Osteocyte (in vitro differentiated cells): ENCODE measurements at regions not wholly inside any gene's neighbourhood (a gene's known extent, or its start where the extent isn't known, plus 50 kb on each side); places are given as distances from the start of the nearest gene placed in this dataset.

ENCODE experiments used
- DNase-seq: peaks from one replicate; pipeline ENCODE4 v3.0.0; 2021; ENCODE audit warnings: mixed read lengths; ENCODE audit not compliant: unreplicated experiment; ENCODE audit errors: extremely low spot score
- H3K27ac Mint-ChIP-seq: one replicate; pipeline ENCODE4 v1.8.0; 2021; ENCODE audit warnings: mild to moderate bottlenecking, mixed read lengths; ENCODE audit not compliant: unreplicated experiment
- H3K27me3 Mint-ChIP-seq: one replicate; pipeline ENCODE4 v1.8.0; 2021; ENCODE audit warnings: mixed read lengths; ENCODE audit not compliant: unreplicated experiment
- H3K36me3 Mint-ChIP-seq: one replicate; pipeline ENCODE4 v1.8.0; 2021; ENCODE audit warnings: mixed read lengths; ENCODE audit not compliant: unreplicated experiment
- H3K4me1 Mint-ChIP-seq: one replicate; pipeline ENCODE4 v1.8.0; 2021; ENCODE audit warnings: mixed read lengths; ENCODE audit not compliant: unreplicated experiment
- H3K4me3 Mint-ChIP-seq: one replicate; pipeline ENCODE4 v1.8.0; 2021; ENCODE audit warnings: mild to moderate bottlenecking, moderate library complexity, mixed read lengths; ENCODE audit not compliant: unreplicated experiment
- H3K9me3 Mint-ChIP-seq: one replicate; pipeline ENCODE4 v1.8.0; 2021; ENCODE audit warnings: mixed read lengths; ENCODE audit not compliant: unreplicated experiment
- CTCF ChIP-seq: fragments of 200-600 bp; sonication (generic); IDR thresholded peaks from 2 replicates; pipeline ENCODE4 v1.5.0; 2021; ENCODE audit warnings: antibody characterized with exemption, mild to moderate bottlenecking, moderate library complexity

DNA sequence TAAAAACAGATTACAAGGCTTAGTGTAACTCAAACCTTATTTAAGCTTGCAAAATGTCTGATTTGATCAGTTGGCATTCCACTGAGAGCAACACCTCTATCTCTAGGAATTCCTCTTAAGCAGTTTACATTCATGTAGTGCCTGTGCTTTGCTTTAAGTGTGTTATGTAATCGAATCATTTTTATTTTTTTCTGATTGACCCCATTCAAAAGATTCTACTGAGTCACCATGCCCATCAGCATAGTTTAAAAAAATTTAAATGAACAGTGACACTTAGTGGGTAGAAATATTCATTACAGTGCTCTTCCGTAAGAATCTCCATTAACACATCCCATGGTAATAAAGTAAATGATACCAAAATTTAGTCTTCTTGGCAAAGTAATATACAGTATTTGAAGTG, 67.8 kb upstream of the SLC4A10 start:
- no peaks in the 10 kb centered on the region for H3K4me1 Mint-ChIP-seq
- peaks cover 5% of the 10 kb centered on the region for H3K9me3 Mint-ChIP-seq
- H3K36me3 Mint-ChIP-seq: no peaks in the 10 kb centered on the region
- H3K27ac Mint-ChIP-seq: no peak overlapping the region
- no peak for DNase-seq
- H3K4me3 Mint-ChIP-seq: no peak overlapping the region
- TF ChIP-seq CTCF: no peak
- H3K27me3 Mint-ChIP-seq: peaks cover 17% of the 10 kb centered on the region

GRCh38 chr2:161557538-161557937, 66.7 kb upstream of the SLC4A10 start:
- peaks cover 10% of the 10 kb centered on the region for H3K9me3 Mint-ChIP-seq
- H3K27ac Mint-ChIP-seq: no peak overlapping the region
- no peak for DNase-seq
- H3K4me1 Mint-ChIP-seq: no peaks in the 10 kb centered on the region
- no peak for TF ChIP-seq CTCF
- no peaks in the 10 kb centered on the region for H3K36me3 Mint-ChIP-seq
- no peak overlapping the region for H3K4me3 Mint-ChIP-seq
- H3K27me3 Mint-ChIP-seq: peaks cover 15% of the 10 kb centered on the region

DNA sequence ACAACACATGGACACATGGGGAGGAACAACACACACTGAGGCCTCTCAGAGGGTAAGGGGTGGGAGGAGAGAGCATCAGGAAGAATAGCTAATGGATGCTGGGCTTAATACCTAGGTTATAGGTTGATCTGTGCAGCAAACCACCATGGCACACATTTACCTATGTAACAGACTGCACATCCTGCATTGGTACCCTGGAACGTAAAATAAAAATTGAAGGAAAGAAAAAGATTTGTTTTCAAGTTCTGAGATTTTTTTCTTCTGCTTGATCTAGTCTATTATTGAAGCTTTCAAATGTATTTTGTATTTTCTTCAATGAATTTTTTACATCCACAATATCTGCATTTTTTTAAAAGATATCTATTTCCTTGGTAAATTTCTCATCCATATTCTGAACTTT, 59.3 kb upstream of the SLC4A10 start:
- no peaks in the 10 kb centered on the region for H3K4me1 Mint-ChIP-seq
- no peaks in the 10 kb centered on the region for H3K27me3 Mint-ChIP-seq
- H3K36me3 Mint-ChIP-seq: no peaks in the 10 kb centered on the region
- TF ChIP-seq CTCF: no peak
- peaks cover 23% of the 10 kb centered on the region for H3K9me3 Mint-ChIP-seq
- no peak for DNase-seq
- no peak overlapping the region for H3K27ac Mint-ChIP-seq
- no peak overlapping the region for H3K4me3 Mint-ChIP-seq

DNA sequence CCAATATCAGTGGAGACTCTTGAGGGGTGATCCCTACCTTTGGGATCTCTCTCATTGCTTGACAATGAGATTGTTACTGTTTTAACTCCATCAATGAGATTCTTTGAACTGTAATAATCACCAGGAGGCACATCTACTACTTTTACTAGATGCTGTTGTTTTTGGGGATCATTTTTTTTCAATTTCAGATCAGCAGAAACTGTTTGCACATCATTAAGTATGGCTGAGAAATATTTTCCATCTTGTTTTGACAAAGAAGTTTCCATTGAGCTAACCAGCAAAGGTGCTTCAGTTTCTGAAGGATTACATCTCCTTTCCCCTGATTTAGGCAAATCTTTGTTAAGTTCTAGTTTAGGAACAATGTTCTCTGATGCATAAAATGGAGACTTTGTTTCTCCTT, 54.8 kb upstream of the SLC4A10 start:
- H3K27ac Mint-ChIP-seq: no peak overlapping the region
- TF ChIP-seq CTCF: no peak

DNA sequence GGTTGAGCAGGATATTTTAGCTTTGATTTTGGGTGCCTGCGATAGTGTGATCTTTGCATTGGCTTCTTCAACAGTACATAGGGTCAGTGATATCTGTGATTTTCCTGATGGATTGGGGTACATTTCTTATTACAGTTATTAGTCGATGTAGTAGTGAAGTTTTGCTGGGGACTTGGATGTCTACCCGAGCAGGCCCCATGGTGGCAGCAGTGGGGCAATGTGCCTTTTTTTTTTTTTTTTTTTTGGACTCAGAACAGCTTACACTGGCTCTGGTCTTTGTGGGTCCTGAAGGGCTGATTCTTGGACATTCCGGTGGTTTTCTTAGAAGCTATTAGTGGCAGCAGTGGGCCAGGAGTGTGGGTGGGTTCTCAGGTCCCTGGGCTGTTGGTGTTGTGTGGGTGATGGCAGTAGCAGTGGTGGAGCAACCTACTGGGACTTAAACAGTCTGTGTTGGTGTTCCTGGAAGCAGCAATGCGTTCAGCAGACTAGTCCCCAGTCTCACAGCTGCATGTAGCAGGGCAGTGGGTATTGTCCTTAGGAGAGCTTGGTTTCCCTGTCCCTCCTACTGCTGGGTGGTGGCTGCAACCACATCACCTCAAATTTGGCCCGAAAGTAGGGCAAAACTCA, 53.7 kb upstream of the SLC4A10 start:
- no peaks in the 10 kb centered on the region for H3K9me3 Mint-ChIP-seq
- H3K27me3 Mint-ChIP-seq: no peaks in the 10 kb centered on the region
- no peaks in the 10 kb centered on the region for H3K4me1 Mint-ChIP-seq
- DNase-seq: no peak
- H3K36me3 Mint-ChIP-seq: no peaks in the 10 kb centered on the region
- TF ChIP-seq CTCF: no peak
- H3K27ac Mint-ChIP-seq: no peak overlapping the region
- H3K4me3 Mint-ChIP-seq: no peak overlapping the region

More for the DNA sequence above, 54.8 kb upstream of the SLC4A10 start:
- Mint-ChIP-seq H3K4me1 (no peaks in the 10 kb centered on the region), H3K36me3 (no peaks in the 10 kb centered on the region), H3K4me3 (no peak overlapping the region), H3K9me3 (no peaks in the 10 kb centered on the region), H3K27me3 (no peaks in the 10 kb centered on the region)
- DNase-seq: no peak
